ENCODE measurements at regions not wholly inside any gene's neighbourhood (a gene's known extent, or its start where the extent isn't known, plus 50 kb on each side); places are given as distances from the start of the nearest gene placed in this dataset.

DNA sequence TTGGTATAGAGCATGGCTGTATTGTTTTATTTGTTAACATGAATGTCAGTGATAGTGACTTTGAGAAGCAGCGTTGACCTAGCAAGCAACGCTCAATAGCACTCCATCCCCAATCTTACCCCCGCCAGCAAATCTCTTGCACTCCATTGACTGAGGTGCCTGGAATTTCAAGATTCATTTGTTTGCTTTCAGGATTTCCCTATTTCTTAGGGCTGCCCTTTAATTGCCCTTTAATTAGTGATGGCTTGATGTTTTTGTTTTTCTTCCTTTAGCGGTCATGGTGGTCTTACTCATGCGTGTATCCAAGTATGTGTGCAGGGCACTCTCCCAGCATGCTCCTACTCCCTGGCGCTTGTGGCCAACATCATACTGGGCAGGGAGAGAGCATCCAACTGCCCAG lies 216.8 kb upstream of the TBL1XR1 start:
- ChIA-PET POLR2A (ENCODE audit: low non-redundant PET) (no interaction called here), CTCF (interaction anchor here (0.7 kb wide), 1 partner anchor 9 kb away, joined by 3 read pairs; no protein-coding TSS in a partner anchor)
- H3K27ac ChIP-seq = no peak overlapping the region
- TF ChIP-seq, protein P1, sequence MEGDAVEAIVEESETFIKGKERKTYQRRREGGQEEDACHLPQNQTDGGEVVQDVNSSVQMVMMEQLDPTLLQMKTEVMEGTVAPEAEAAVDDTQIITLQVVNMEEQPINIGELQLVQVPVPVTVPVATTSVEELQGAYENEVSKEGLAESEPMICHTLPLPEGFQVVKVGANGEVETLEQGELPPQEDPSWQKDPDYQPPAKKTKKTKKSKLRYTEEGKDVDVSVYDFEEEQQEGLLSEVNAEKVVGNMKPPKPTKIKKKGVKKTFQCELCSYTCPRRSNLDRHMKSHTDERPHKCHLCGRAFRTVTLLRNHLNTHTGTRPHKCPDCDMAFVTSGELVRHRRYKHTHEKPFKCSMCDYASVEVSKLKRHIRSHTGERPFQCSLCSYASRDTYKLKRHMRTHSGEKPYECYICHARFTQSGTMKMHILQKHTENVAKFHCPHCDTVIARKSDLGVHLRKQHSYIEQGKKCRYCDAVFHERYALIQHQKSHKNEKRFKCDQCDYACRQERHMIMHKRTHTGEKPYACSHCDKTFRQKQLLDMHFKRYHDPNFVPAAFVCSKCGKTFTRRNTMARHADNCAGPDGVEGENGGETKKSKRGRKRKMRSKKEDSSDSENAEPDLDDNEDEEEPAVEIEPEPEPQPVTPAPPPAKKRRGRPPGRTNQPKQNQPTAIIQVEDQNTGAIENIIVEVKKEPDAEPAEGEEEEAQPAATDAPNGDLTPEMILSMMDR (conservative IDR thresholded peaks at IDR 0.05; ENCODE audit: low read depth) = no peak
- DNase-seq (ENCODE audit: low spot score) = no peak

GRCh38 chr3:177418787-177419186 lies 221.5 kb upstream of the TBL1XR1 start:
- TF ChIP-seq, protein P1 (conservative IDR thresholded peaks at IDR 0.05; ENCODE audit: low read depth) = no peak
- no peak for DNase-seq (ENCODE audit: low spot score)
- no peak overlapping the region for H3K27ac ChIP-seq
- ChIA-PET POLR2A (ENCODE audit: low non-redundant PET) (no interaction called here), CTCF (no interaction called here)

- ChIA-PET POLR2A (ENCODE audit: low non-redundant PET) (no interaction called here), CTCF (interaction anchor here (0.6 to 0.7 kb wide), 2 partner anchors 394 to 617 kb away, joined by 3 read pairs; no protein-coding TSS in a partner anchor)
- H3K27ac ChIP-seq = no peak overlapping the region
- DNase-seq (ENCODE audit: low spot score) = no peak
- TF ChIP-seq, protein P1 (conservative IDR thresholded peaks at IDR 0.05; ENCODE audit: low read depth) = no peak
These were observed 222.8 kb upstream of the TBL1XR1 start for GRCh38 chr3:177419904-177420601.

DNA sequence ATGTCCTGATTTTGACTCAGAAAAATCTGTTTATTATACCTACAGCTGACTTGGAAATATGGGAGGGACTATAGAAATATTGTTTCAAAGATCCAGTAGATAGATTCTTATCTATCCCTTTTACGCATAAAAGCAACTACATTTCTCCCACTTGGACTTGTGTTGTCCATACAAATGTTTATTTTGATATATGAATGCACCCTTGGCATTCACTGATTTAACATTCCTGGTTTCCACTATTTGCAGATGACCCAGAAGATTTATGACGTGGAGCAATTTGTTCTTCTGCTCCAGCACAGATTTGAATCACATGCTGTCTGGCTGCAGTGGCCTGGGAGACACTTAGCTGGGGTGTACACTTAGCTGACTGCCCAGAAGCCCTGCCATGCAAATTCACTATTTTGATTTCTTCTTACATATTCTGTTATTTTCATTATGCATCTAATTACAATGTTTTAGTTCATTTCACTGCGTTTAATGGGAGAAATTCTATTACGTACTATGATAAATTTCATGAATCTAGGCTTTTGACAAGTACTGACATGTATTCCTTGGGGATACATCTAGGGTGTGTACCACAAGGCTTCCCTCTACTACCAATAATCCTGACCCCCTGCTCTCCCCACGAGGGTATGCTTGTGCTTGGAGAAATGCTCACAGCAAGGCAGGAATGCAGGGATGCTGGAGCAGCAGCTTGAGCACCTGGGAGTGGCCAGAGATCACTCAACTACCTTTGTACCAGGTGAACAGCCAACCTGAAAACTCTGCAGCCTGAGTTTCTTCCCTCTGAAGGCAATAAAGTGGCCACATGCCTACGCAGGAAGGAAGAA lies 223.6 kb upstream of the TBL1XR1 start:
- POLR2A ChIA-PET (ENCODE audit: low non-redundant PET) = no interaction called here
- no peak overlapping the region for H3K27ac ChIP-seq
- TF ChIP-seq, protein P1 (conservative IDR thresholded peaks at IDR 0.05; ENCODE audit: low read depth) = no peak
- CTCF ChIA-PET = interaction anchor here (0.6 kb wide), 1 partner anchor 395 kb away, joined by 3 read pairs; no protein-coding TSS in a partner anchor
- DNase-seq (ENCODE audit: low spot score) = no peak

DNA sequence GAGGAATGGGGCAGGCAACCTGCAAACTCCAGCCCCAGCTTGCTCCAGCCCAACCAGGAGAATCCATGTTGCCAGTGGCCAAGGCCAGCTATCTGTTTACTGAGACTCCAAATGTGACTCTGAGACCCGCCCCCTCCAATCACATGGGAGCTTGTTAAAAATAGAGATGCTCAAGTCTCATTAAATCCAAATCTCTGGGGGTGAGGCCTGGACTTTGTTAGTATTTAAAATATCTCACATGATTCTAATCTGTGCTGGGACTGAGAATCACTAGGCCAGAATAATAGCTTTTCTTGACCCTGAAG lies 224.2 kb upstream of the TBL1XR1 start:
- TF ChIP-seq, protein P1 (conservative IDR thresholded peaks at IDR 0.05; ENCODE audit: low read depth) = no peak
- ChIA-PET POLR2A (ENCODE audit: low non-redundant PET) (no interaction called here), CTCF (no interaction called here)
- no peak for DNase-seq (ENCODE audit: low spot score)
- no peak overlapping the region for H3K27ac ChIP-seq

DNA sequence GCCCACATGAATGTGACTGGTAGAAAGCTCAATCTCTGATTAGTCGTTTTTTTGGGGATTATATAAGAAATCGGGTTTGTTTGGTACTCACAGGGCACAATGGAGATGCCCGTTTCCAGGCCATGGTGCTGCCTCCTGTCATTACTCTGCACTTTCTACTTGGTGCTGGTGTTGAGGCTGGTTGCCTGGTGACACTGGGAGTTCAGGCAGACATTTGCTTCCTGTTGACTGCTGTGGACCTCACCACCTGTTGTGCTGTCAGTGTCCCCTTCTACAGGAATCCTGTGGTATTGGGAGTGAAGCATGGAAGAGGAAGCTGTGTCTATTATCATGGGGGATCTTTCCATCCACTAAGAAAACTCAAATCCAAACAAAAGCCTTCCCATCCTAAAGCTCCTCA lies 227.2 kb upstream of the TBL1XR1 start:
- TF ChIP-seq, protein P1 (conservative IDR thresholded peaks at IDR 0.05; ENCODE audit: low read depth) = no peak
- POLR2A ChIA-PET (ENCODE audit: low non-redundant PET) = no interaction called here
- CTCF ChIA-PET = no interaction called here

More for the DNA sequence above, 227.2 kb upstream of the TBL1XR1 start:
- no peak for DNase-seq (ENCODE audit: low spot score)
- no peak overlapping the region for H3K27ac ChIP-seq

Measured in RWPE1 (cell line).